Mammary epithelial cell (primary cell): ENCODE measurements at regions not wholly inside any gene's neighbourhood (a gene's known extent, or its start where the extent isn't known, plus 50 kb on each side); places are given as distances from the start of the nearest gene placed in this dataset.

Experiments
- CTCF ChIP-seq, 2 donors: IDR thresholded peaks in 1 of 2; conservative IDR thresholded peaks in 1 of 2; 2 replicates each; pipeline ENCODE4 v1.5.1; 2011 to 2012; ENCODE audit warnings: inconsistent platforms in 2 of 2, low read length in 2 of 2, mild to moderate bottlenecking in 2 of 2, control low read depth in 1 of 2, low read depth in 1 of 2; ENCODE audit not compliant: insufficient read depth in 1 of 2; ENCODE audit errors: extremely low read depth in 1 of 2
- EZH2 ChIP-seq: IDR thresholded peaks from 2 replicates; pipeline ENCODE4 v1.6.1; 2012; ENCODE audit warnings: low read length, inconsistent platforms, borderline replicate concordance

- TF ChIP-seq CTCF (conservative IDR thresholded peaks at IDR 0.05 in 1 of 2, IDR thresholded peaks at IDR 0.05 in 1 of 2; ENCODE audit: extremely low read depth in 1 of 2, insufficient read depth in 1 of 2, low read depth in 1 of 2, low read length in 2 of 2), result no peak
- no peak for TF ChIP-seq EZH2
Observed at GRCh38 chr12:131418884-131419283, 292.0 kb upstream of the SFSWAP start.
